GM18507 (cell line): ENCODE measurements at regions not wholly inside any gene's neighbourhood (a gene's known extent, or its start where the extent isn't known, plus 50 kb on each side); places are given as distances from the start of the nearest gene placed in this dataset.
A peak's percentile ranks its signal among the peaks of the same experiment; 100 is the strongest.
"Not testable (repeated sequence)": the region's sequence is repeated elsewhere in the genome, so short reads cannot be mapped to it uniquely, and the experiment has no call there.

Experiments
- DNase-seq: peaks from one replicate; pipeline ENCODE4 v3.0.0; 2011; ENCODE audit warnings: low read depth; ENCODE audit not compliant: insufficient read length; ENCODE audit errors: extremely low spot score
- FAIRE-seq: peaks from 2 replicates; lab custom pipeline; 2011; peaks lifted over from hg19 to GRCh38; lab: Jason Lieb, UNC

GRCh38 chr2:181787310-181788048 lies 104.1 kb upstream of the ITPRID2 start:
- FAIRE-seq, result no peak

GRCh38 chr2:181788897-181789555 lies 102.5 kb upstream of the ITPRID2 start:
- FAIRE-seq (peak; percentile 35), DNase-seq (no peak)

More at GRCh38 chr2:181787310-181788048, 104.1 kb upstream of the ITPRID2 start:
- DNase-seq, result no peak

GRCh38 chr2:181789827-181790448 lies 101.6 kb upstream of the ITPRID2 start:
- DNase-seq (no peak), FAIRE-seq (no peak)

GRCh38 chr2:181790716-181791649 lies 100.5 kb upstream of the ITPRID2 start:
- peak; percentile 42 for DNase-seq
- peak; percentile 96 for FAIRE-seq

GRCh38 chr2:181792906-181793305 lies 98.6 kb upstream of the ITPRID2 start:
- FAIRE-seq (no peak), DNase-seq (no peak)

GRCh38 chr2:181798022-181798421 lies 93.5 kb upstream of the ITPRID2 start:
- no peak for FAIRE-seq
- no peak for DNase-seq

- DNase-seq, FAIRE-seq: not testable (repeated sequence)
Measured at GRCh38 chr2:181802300-181802699, 89.2 kb upstream of the ITPRID2 start.

- FAIRE-seq, DNase-seq: not testable (repeated sequence)
Measured at GRCh38 chr2:181803903-181804799, 87.4 kb upstream of the ITPRID2 start.

GRCh38 chr2:181805228-181806038 lies 86.1 kb upstream of the ITPRID2 start:
- FAIRE-seq, result no peak
- DNase-seq, result no peak

- no peak for DNase-seq
- no peak for FAIRE-seq
Measured at GRCh38 chr2:181806039-181806392, 85.5 kb upstream of the ITPRID2 start.

- FAIRE-seq (no peak), DNase-seq (no peak)
Measured at GRCh38 chr2:181807526-181807925, 84.0 kb upstream of the ITPRID2 start.

- no peak for DNase-seq
- no peak for FAIRE-seq
Measured at GRCh38 chr2:181810823-181811695, 80.5 kb upstream of the ITPRID2 start.

- DNase-seq (no peak), FAIRE-seq (no peak)
Measured at GRCh38 chr2:181812106-181812743, 79.3 kb upstream of the ITPRID2 start.

- DNase-seq, result no peak
- FAIRE-seq, result no peak
Measured at GRCh38 chr2:181814057-181814491, 77.5 kb upstream of the ITPRID2 start.

GRCh38 chr2:181817509-181817908 lies 74.0 kb upstream of the ITPRID2 start:
- DNase-seq (no peak), FAIRE-seq (no peak)

GRCh38 chr2:181818058-181818680 lies 73.4 kb upstream of the ITPRID2 start:
- no peak for DNase-seq
- FAIRE-seq, result no peak
